HepG2 (cell line): ENCODE measurements at regions not wholly inside any gene's neighbourhood (a gene's known extent, or its start where the extent isn't known, plus 50 kb on each side); places are given as distances from the start of the nearest gene placed in this dataset.

Source experiments
- ATAC-seq: fragments of 200-7000 bp; cut with Tn5 transposase; 3 replicates; pipeline ENCODE4 v1.9.1; 2020; ENCODE audit warnings: mild to moderate bottlenecking, moderate library complexity
- BruUV-seq: library from RNA; stranded (reverse); fragments of 400-500 nt; replicated peaks from 2 replicates; lab custom pipeline; 2021; lab: Mats Ljungman, UMichigan
- CTCF ChIA-PET: fragments of 300-600 bp; formaldehyde crosslinking; extraction: SDS; loops from one replicate; lab custom pipeline; 2021; ENCODE audit warnings: low total read pairs, inconsistent platforms, low intra/inter-chr PET ratio; lab: Yijun Ruan, JAX
- POLR2A ChIA-PET: fragments of 350-600 bp; sonication (Branson Sonifier 250); formaldehyde crosslinking; loops from one replicate; lab custom pipeline; 2020; ENCODE audit warnings: antibody characterized with exemption, inconsistent platforms; lab: Yijun Ruan, JAX
- DNase-seq: peaks from one replicate; pipeline ENCODE4 v3.0.0-alpha.2; 2015; ENCODE audit warnings: low spot score
- FAIRE-seq: peaks from 3 replicates; lab custom pipeline; 2011; peaks lifted over from hg19 to GRCh38; lab: Jason Lieb, UNC
- H2AFZ ChIP-seq: one replicate; pipeline ENCODE4 v1.6.1; 2011; ENCODE audit warnings: low read length, inconsistent platforms
- H3K27ac ChIP-seq: fragments of 300-600 bp; 3 replicates; pipeline ENCODE4 v1.8.0; 2011; ENCODE audit warnings: mixed run types, mild to moderate bottlenecking, mixed read lengths, low read length, inconsistent platforms; ENCODE audit not compliant: insufficient read depth; ENCODE audit errors: extremely low read length
- H3K27me3 ChIP-seq, 2 experiments: fragments of 200-600 bp in 1 of 2; 2 replicates in 1 of 2; 3 replicates in 1 of 2; pipeline versions ENCODE4 v1.6.0 to v1.8.0; 2011; ENCODE audit warnings: low read length in 2 of 2, mild to moderate bottlenecking in 2 of 2, moderate library complexity in 2 of 2, inconsistent platforms in 1 of 2; ENCODE audit not compliant: insufficient read depth in 2 of 2, control insufficient read depth in 1 of 2
- H3K36me3 ChIP-seq, 2 experiments: fragments of 200-600 bp in 1 of 2; replicated peaks in 1 of 2; 2 replicates in 1 of 2; 3 replicates in 1 of 2; pipeline versions ENCODE4 v1.5.1 to v1.8.0; 2011; ENCODE audit warnings: low read length in 2 of 2, inconsistent platforms in 1 of 2; ENCODE audit not compliant: insufficient read depth in 2 of 2, control insufficient read depth in 1 of 2
- H3K4me1 ChIP-seq: 2 replicates; pipeline ENCODE4 v1.5.1; 2012; ENCODE audit warnings: low read length, inconsistent platforms; ENCODE audit not compliant: insufficient read depth
- H3K4me2 ChIP-seq: 2 replicates; pipeline ENCODE4 v1.6.0; 2011; ENCODE audit warnings: low read depth, low read length, inconsistent platforms
- H3K4me3 ChIP-seq, 3 experiments: fragments of 200-600 bp in 1 of 3; sonication (generic), shearing (Covaris generic) in 1 of 3; replicated peaks in 1 of 3; 2 replicates each; pipeline ENCODE4 v1.5.1; 2011 to 2016; ENCODE audit warnings: low read length in 3 of 3, inconsistent platforms in 2 of 3, low read depth in 2 of 3, mild to moderate bottlenecking in 2 of 3, control low read depth in 1 of 3, mixed read lengths in 1 of 3; ENCODE audit not compliant: insufficient read depth in 1 of 3
- H3K79me2 ChIP-seq: one replicate; pipeline ENCODE4 v1.6.1; 2011; ENCODE audit warnings: low read length, inconsistent platforms; ENCODE audit not compliant: insufficient read depth
- H3K9ac ChIP-seq: 2 replicates; pipeline ENCODE4 v1.6.0; 2011; ENCODE audit warnings: mild to moderate bottlenecking, low read depth, low read length, inconsistent platforms; ENCODE audit not compliant: insufficient read depth
- H3K9me3 ChIP-seq: 2 replicates; pipeline ENCODE4 v1.5.1; 2012; ENCODE audit warnings: mild to moderate bottlenecking, low read length
- H4K20me1 ChIP-seq: 2 replicates; pipeline ENCODE4 v1.6.0; 2011; ENCODE audit warnings: inconsistent platforms, mild to moderate bottlenecking, low read length, moderate library complexity; ENCODE audit not compliant: insufficient read depth
- CCDC6 ChIP-seq: sonication (generic); formaldehyde crosslinking; IDR thresholded peaks from 2 replicates; pipeline ENCODE4 v1.8.1; 2022; ENCODE audit warnings: mild to moderate bottlenecking, missing genetic modification reagents, moderate library complexity
- CEBPB ChIP-seq: IDR thresholded peaks from 2 replicates; pipeline ENCODE4 v1.6.1; 2011; ENCODE audit warnings: low read depth, low read length, improper control_type of control experiment, borderline replicate concordance
- EHMT2 ChIP-seq: fragments of 200-600 bp; sonication (generic); IDR thresholded peaks from 2 replicates; pipeline ENCODE4 v1.7.0; 2017; ENCODE audit warnings: antibody characterized with exemption, low read depth, low read length, borderline replicate concordance
- KAT7 ChIP-seq: IDR thresholded peaks from 2 replicates; pipeline ENCODE4 v1.6.1; 2018; ENCODE audit warnings: borderline replicate concordance, missing compliant biosample characterization
- KLF13 ChIP-seq: sonication (generic); formaldehyde crosslinking; IDR thresholded peaks from 2 replicates; pipeline ENCODE4 v1.4.0; 2020; ENCODE audit warnings: mild to moderate bottlenecking, missing genetic modification reagents
- NR1H2 ChIP-seq: sonication (generic); formaldehyde crosslinking; IDR thresholded peaks from 2 replicates; pipeline ENCODE4 v1.8.1; 2022; ENCODE audit warnings: low read depth, missing genetic modification reagents, borderline replicate concordance
- SOX6 ChIP-seq, 2 experiments: fragments of 450-650 bp in 1 of 2; sonication (generic) in 1 of 2; formaldehyde crosslinking in 1 of 2; IDR thresholded peaks; 2 replicates each; pipeline versions ENCODE4 v1.4.0 to v1.6.1; 2017 to 2020; ENCODE audit warnings: antibody characterized with exemption in 1 of 2, mild to moderate bottlenecking in 1 of 2, missing genetic modification reagents in 1 of 2
- ZBTB44 ChIP-seq: sonication (generic); formaldehyde crosslinking; IDR thresholded peaks from 2 replicates; pipeline ENCODE4 v1.4.0; 2020; ENCODE audit warnings: missing genetic modification reagents
- ZNF292 ChIP-seq: sonication (generic); formaldehyde crosslinking; IDR thresholded peaks from 2 replicates; pipeline ENCODE4 v1.8.1; 2022; ENCODE audit warnings: mild to moderate bottlenecking, low read depth, missing genetic modification reagents, borderline replicate concordance
- ZNF503 ChIP-seq: sonication (generic); formaldehyde crosslinking; IDR thresholded peaks from 2 replicates; pipeline ENCODE4 v1.4.0; 2020; ENCODE audit warnings: missing genetic modification reagents
- ZNF580 ChIP-seq: IDR thresholded peaks from 2 replicates; pipeline ENCODE4 v1.6.1; 2016; ENCODE audit warnings: low read depth, borderline replicate concordance
- ZNF839 ChIP-seq: sonication (generic); formaldehyde crosslinking; IDR thresholded peaks from 2 replicates; pipeline ENCODE4 v1.4.0; 2020; ENCODE audit warnings: missing genetic modification reagents, mild to moderate bottlenecking, borderline replicate concordance
- WGBS: methylation state at CpG from one replicate; pipeline ENCODE4 v1.1.6; 2017; ENCODE audit warnings: low lambda C conversion rate; 5-methylcytosine and 5-hydroxymethylcytosine counted together
- in situ Hi-C: cut with HindIII; loops from 2 replicates; pipeline ENCODE4 v1.10.0; 2017; ENCODE audit warnings: low pct_unique_long_range_greater_than_20kb; ENCODE audit not compliant: extremely low pct_ligation_motif_present
- intact Hi-C: fragments of 100-400 bp; cut with micrococcal nuclease; formaldehyde crosslinking; loops from one replicate; pipeline ENCODE4 v1.10.0; 2022; ENCODE audit not compliant: unreplicated experiment

- no peaks in the 10 kb centered on the region for H3K4me1 ChIP-seq
- TF ChIP-seq CEBPB (no peak), ZNF839 (no peak), KAT7 (no peak), SOX6 (IDR thresholded peaks at IDR 0.05) (no peak), SOX6 (CRISPR knock-in tag; IDR thresholded peaks at IDR 0.05) (no peak), NR1H2 (CRISPR knock-in tag) (no peak), ZBTB44 (no peak)
- TF ChIP-seq, all 625 proteins: peak for 0
Measured at GRCh38 chr10:10792681-10793080, 225.0 kb upstream of the CELF2 start.

GRCh38 chr10:10794046-10794445, 223.6 kb upstream of the CELF2 start:
- in situ Hi-C loops = no loop called here
- 5% methylated on average over 8 of the region's 8 CpGs for WGBS
- no peaks in the 10 kb centered on the region for H3K9me3 ChIP-seq
- BruUV-seq = no TSS peak
- H2AFZ ChIP-seq = no peak overlapping the region
- ChIA-PET POLR2A (no interaction called here), CTCF (no interaction called here)
- H3K27me3 ChIP-seq = peaks cover 0 to 5% of the 10 kb centered on the region in 2 experiments; a peak in 2 of 5 replicates
- no peak overlapping the region for H3K4me2 ChIP-seq
- no peaks in the 10 kb centered on the region for H3K79me2 ChIP-seq
- DNase-seq (no peak), FAIRE-seq (no peak), ATAC-seq (no peak)
- H4K20me1 ChIP-seq = no peaks in the 10 kb centered on the region
- no peaks in the 10 kb centered on the region for H3K36me3 ChIP-seq
- no peak overlapping the region for H3K27ac ChIP-seq
- intact Hi-C loops = no loop called here
- no peak overlapping the region for H3K4me3 ChIP-seq
- no peaks in the 10 kb centered on the region for H3K4me1 ChIP-seq
- no peak overlapping the region for H3K9ac ChIP-seq
- no peak for TF ChIP-seq KLF13
- TF ChIP-seq CCDC6 (CRISPR knock-in tag) = no peak
- TF ChIP-seq ZNF292 (CRISPR knock-in tag) = no peak
- no peak for TF ChIP-seq ZNF580
- no peak for TF ChIP-seq EHMT2
- no peak for TF ChIP-seq ZNF503 (CRISPR knock-in tag)

More at GRCh38 chr10:10792681-10793080, 225.0 kb upstream of the CELF2 start:
- intact Hi-C loops (no loop called here), in situ Hi-C loops (no loop called here)
- no peak overlapping the region for H3K4me3 ChIP-seq
- H3K27me3 ChIP-seq = no peaks in the 10 kb centered on the region; a peak in 1 of 5 replicates
- no peak overlapping the region for H3K4me2 ChIP-seq
- no peaks in the 10 kb centered on the region for H3K79me2 ChIP-seq
- H2AFZ ChIP-seq = no peak overlapping the region
- no peaks in the 10 kb centered on the region for H3K9me3 ChIP-seq
- FAIRE-seq (no peak), ATAC-seq (no peak), DNase-seq (no peak)
- no peak overlapping the region for H3K27ac ChIP-seq
- H3K36me3 ChIP-seq = no peaks in the 10 kb centered on the region
- CTCF ChIA-PET = no interaction called here
- H3K9ac ChIP-seq = no peak overlapping the region
- BruUV-seq = no TSS peak
- WGBS = 8% methylated on average over 3 of the region's 3 CpGs
- POLR2A ChIA-PET = no interaction called here
- H4K20me1 ChIP-seq = no peaks in the 10 kb centered on the region
